LNCAP (cell line): ENCODE measurements at regions not wholly inside any gene's neighbourhood (a gene's known extent, or its start where the extent isn't known, plus 50 kb on each side); places are given as distances from the start of the nearest gene placed in this dataset.

ENCODE experiments used
- CTCF ChIP-seq: fragments of 450-650 bp; IDR thresholded peaks from 2 replicates; pipeline ENCODE4 v1.5.1; 2017; ENCODE audit warnings: mild to moderate bottlenecking

GRCh38 chr13:110825516-110825915, 89.4 kb downstream of the ANKRD10 start:
- TF ChIP-seq CTCF = no peak

DNA sequence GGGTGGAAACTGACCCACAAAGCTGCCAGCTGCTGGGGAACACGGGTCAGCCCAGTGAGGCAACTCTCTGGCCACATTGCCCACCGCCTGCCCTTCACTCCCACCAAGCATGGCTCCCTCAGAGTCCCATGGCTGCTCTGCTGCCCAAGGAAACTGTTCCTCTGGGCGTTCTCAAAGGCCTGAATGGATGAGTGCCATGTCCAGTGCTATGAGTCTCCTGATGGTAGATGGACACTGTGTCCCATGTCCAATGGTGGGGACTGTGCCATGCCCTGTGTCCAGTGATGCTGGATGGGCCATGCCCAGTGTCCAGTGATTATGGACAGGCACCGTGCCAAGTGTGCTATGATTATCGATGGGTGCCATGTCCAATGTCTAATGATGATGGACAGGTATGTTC, 88.8 kb downstream of the ANKRD10 start:
- TF ChIP-seq CTCF = no peak

DNA sequence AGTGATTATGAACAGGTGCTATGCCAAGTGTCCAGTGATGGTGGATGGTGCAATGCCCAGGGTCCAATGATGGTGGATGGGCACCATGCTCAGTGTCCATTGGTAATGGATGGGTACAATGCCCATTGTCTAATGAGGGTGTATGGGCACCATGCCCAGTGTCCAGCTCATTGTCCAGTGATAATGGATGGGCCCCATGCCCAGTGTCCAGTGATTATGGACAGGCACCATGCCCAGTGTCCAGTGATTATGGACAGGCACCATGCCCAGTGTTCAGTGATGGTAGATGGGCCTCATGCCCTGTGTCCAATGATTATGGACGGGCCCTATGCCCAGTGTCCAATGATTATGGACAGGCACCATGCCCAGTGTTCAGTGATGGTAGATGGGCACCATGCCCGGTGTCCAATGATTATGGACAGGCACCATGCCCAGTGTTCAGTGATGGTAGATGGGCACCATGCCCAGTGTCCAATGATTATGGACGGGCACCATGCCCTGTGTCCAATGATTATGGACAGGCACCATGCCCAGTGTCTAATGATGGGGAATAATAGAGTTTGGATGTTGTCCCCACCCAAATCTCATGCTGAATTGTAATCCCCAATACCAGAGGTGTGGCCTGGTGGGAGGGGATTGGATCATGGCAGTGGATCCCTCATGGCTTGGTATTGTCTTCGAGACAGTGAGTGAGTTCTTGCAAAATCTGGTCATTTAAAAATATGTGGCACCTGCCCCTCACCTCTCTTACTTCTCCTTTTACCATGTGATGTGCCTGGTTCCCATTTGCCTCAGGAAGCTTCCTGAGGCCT, 87.8 kb downstream of the ANKRD10 start:
- no peak for TF ChIP-seq CTCF
